SK-N-SH treated with all-trans-retinoic acid at 6 μM for 48 hours (cell line): ENCODE measurements at regions not wholly inside any gene's neighbourhood (a gene's known extent, or its start where the extent isn't known, plus 50 kb on each side); places are given as distances from the start of the nearest gene placed in this dataset.

ENCODE experiments used
- ATAC-seq: fragments of 200-7000 bp; cut with Tn5 transposase; 3 replicates; pipeline ENCODE4 v1.9.1; 2020; ENCODE audit warnings: mild to moderate bottlenecking, moderate library complexity
- ARNTL ChIP-seq: fragments of 450-650 bp; formaldehyde crosslinking; IDR thresholded peaks from 2 replicates; pipeline ENCODE4 v1.5.0; 2020; ENCODE audit warnings: low read depth, mild to moderate bottlenecking, moderate library complexity, borderline replicate concordance
- BACH2 ChIP-seq: fragments of 250-450 bp; sonication (Bioruptor Pico); IDR thresholded peaks from 2 replicates; pipeline ENCODE4 v1.9.0; 2021; ENCODE audit warnings: mild to moderate bottlenecking, borderline replicate concordance
- CSDC2 ChIP-seq: fragments of 250-450 bp; sonication (Bioruptor Pico); IDR thresholded peaks from 2 replicates; pipeline ENCODE4 v1.5.0; 2020; ENCODE audit warnings: mild to moderate bottlenecking, moderate library complexity
- CSRNP3 ChIP-seq: fragments of 250-450 bp; sonication (Bioruptor Pico); IDR thresholded peaks from 2 replicates; pipeline ENCODE4 v1.5.1; 2021; ENCODE audit warnings: mild to moderate bottlenecking, moderate library complexity
- ESRRG ChIP-seq: fragments of 250-450 bp; sonication (Bioruptor Pico); IDR thresholded peaks from 2 replicates; pipeline ENCODE4 v1.6.1; 2021; ENCODE audit warnings: mild to moderate bottlenecking
- GLIS3 ChIP-seq: fragments of 250-450 bp; sonication (Bioruptor Pico); IDR thresholded peaks from 2 replicates; pipeline ENCODE4 v1.5.0; 2020; ENCODE audit warnings: mild to moderate bottlenecking, moderate library complexity
- ISL1 ChIP-seq: fragments of 250-450 bp; sonication (Bioruptor Pico); IDR thresholded peaks from 2 replicates; pipeline ENCODE4 v2.1.2; 2022; ENCODE audit warnings: mild to moderate bottlenecking, moderate library complexity
- OSR1 ChIP-seq: fragments of 250-450 bp; sonication (Bioruptor Pico); IDR thresholded peaks from 2 replicates; pipeline ENCODE4 v1.8.0; 2022; ENCODE audit warnings: moderate library complexity, mild to moderate bottlenecking, inconsistent platforms
- PPARA ChIP-seq: fragments of 250-450 bp; sonication (Bioruptor Pico); IDR thresholded peaks from 2 replicates; pipeline ENCODE4 v1.5.0; 2020; ENCODE audit warnings: mild to moderate bottlenecking, borderline replicate concordance
- RARB ChIP-seq: fragments of 250-450 bp; sonication (Bioruptor Pico); IDR thresholded peaks from 2 replicates; pipeline ENCODE4 v1.8.0; 2021; ENCODE audit warnings: mild to moderate bottlenecking, moderate library complexity
- SNAI2 ChIP-seq: fragments of 250-450 bp; sonication (Bioruptor Pico); IDR thresholded peaks from 2 replicates; pipeline ENCODE4 v1.5.0; 2020; ENCODE audit warnings: mild to moderate bottlenecking, moderate library complexity
- TCF4 ChIP-seq: fragments of 250-450 bp; sonication (Bioruptor Pico); IDR thresholded peaks from 2 replicates; pipeline ENCODE4 v1.8.0; 2021; ENCODE audit warnings: mild to moderate bottlenecking, moderate library complexity, borderline replicate concordance
- TOX ChIP-seq: fragments of 250-450 bp; sonication (Bioruptor Pico); IDR thresholded peaks from 2 replicates; pipeline ENCODE4 v1.8.0; 2021; ENCODE audit warnings: mild to moderate bottlenecking, moderate library complexity, borderline replicate concordance
- ZC3H10 ChIP-seq: fragments of 250-450 bp; sonication (Bioruptor Pico); IDR thresholded peaks from 2 replicates; pipeline ENCODE4 v1.5.1; 2021; ENCODE audit warnings: mild to moderate bottlenecking, moderate library complexity
- ZFP3 ChIP-seq: fragments of 250-450 bp; sonication (Bioruptor Pico); IDR thresholded peaks from 2 replicates; pipeline ENCODE4 v1.5.0; 2020; ENCODE audit warnings: mild to moderate bottlenecking, moderate library complexity
- ZFP30 ChIP-seq: fragments of 450-650 bp; formaldehyde crosslinking; IDR thresholded peaks from 2 replicates; pipeline ENCODE4 v1.5.0; 2022; ENCODE audit warnings: mild to moderate bottlenecking, moderate library complexity
- ZNF565 ChIP-seq: fragments of 450-650 bp; formaldehyde crosslinking; conservative IDR thresholded peaks from 2 replicates; pipeline ENCODE4 v1.5.0; 2020; ENCODE audit warnings: low read depth, mild to moderate bottlenecking, moderate library complexity
- ZNF70 ChIP-seq: fragments of 450-650 bp; formaldehyde crosslinking; IDR thresholded peaks from 2 replicates; pipeline ENCODE4 v1.5.0; 2020; ENCODE audit warnings: mild to moderate bottlenecking, moderate library complexity
- ZNF8 ChIP-seq: fragments of 450-650 bp; formaldehyde crosslinking; IDR thresholded peaks from 2 replicates; pipeline ENCODE4 v1.5.0; 2020; ENCODE audit warnings: mild to moderate bottlenecking, moderate library complexity
- TF ChIP-seq, protein P1 (sequence below): fragments of 250-450 bp; sonication (Bioruptor Pico); IDR thresholded peaks from 2 replicates; pipeline ENCODE4 v1.8.0; 2021; ENCODE audit warnings: low read depth, mild to moderate bottlenecking, moderate library complexity, borderline replicate concordance
- TF ChIP-seq, protein P2 (sequence below): fragments of 250-450 bp; sonication (Bioruptor Pico); IDR thresholded peaks from 2 replicates; pipeline ENCODE4 v1.8.0; 2020; ENCODE audit warnings: mild to moderate bottlenecking, moderate library complexity, borderline replicate concordance
- TF ChIP-seq, protein P3 (sequence below): fragments of 250-450 bp; sonication (Bioruptor Pico); IDR thresholded peaks from 2 replicates; pipeline ENCODE4 v1.5.0; 2020; ENCODE audit warnings: mild to moderate bottlenecking, moderate library complexity

DNA sequence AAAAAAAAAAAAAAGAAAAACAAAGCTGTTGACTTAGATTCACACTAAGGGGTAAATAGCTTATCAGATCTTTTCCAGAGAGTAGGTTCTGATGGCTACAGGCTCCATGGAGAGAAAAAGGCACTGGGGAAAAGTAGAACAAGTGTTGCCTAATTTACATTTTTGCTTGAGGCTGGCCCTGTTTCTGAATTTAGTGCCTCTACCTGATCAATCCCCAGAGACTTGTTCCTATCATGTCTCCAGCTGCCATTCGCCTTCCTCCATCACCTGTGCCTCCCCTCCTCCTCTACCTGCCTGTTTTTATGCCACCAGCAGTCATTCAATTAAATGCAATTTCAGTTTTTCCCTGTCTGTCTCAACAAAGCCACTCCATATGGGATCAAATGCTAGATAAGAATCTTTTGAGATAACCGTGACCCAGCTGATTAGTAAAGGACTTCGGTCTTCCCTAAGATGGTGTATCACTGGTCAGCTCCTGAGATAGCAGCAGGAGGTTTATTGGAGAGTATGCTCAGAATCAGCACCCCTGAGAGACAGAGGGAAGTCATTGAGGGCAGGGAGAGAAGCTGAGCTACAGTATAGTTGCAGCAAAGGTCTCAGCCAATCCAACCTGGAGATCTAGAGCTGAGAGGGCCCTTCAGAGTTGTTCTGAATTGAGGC lies 88.1 kb upstream of the GADL1 start (continued):
- TF ChIP-seq, protein P1, sequence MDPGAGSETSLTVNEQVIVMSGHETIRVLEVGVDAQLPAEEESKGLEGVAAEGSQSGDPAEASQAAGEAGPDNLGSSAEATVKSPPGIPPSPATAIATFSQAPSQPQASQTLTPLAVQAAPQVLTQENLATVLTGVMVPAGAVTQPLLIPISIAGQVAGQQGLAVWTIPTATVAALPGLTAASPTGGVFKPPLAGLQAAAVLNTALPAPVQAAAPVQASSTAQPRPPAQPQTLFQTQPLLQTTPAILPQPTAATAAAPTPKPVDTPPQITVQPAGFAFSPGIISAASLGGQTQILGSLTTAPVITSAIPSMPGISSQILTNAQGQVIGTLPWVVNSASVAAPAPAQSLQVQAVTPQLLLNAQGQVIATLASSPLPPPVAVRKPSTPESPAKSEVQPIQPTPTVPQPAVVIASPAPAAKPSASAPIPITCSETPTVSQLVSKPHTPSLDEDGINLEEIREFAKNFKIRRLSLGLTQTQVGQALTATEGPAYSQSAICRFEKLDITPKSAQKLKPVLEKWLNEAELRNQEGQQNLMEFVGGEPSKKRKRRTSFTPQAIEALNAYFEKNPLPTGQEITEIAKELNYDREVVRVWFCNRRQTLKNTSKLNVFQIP (CRISPR knock-in tag): no peak
- TF ChIP-seq ARNTL (CRISPR knock-in tag) (no peak), PPARA (no peak), TOX (CRISPR knock-in tag) (no peak), ZNF70 (CRISPR knock-in tag) (no peak), ZFP3 (CRISPR knock-in tag) (no peak)

DNA sequence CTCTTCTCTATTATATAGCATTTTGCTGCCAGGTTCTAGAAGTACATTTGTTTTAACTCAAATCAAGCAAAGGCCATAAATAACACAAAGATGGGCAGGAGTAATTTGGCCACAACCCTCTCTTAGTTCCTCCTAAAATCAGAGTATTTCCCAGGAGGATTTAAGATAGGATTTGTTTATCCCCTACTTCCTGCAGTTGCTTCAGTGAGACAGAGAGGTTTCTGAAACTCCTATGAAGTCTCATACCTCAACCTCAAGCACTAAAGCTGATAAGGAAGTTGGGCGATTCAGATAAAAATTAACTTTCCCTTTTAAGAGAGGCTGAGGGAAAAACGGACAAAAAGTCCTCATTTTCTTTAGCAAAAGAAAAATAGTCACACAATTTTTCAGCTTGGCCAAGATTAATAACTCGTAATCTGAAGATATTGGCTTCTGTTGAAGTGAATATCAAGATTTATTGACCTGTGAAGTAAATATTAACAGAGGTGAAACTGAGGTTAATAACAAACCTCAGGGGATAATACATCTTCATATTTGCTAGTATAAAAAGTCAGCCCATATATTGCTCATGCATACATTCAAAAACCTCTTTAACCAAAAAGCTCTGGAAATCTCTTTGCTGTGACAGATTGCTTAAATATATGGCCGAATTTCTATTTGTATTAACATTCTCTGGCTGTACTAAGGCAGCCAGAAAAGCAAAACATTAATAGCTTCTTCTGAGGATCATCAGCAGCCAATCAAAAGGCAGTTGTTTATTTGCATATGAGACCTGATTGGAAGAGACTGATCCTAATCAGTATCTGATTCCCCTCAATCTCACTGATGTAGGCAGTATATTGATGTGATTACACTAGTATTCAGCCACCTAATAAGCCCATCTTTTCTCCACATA lies 90.6 kb upstream of the GADL1 start:
- TF ChIP-seq ZNF565 (CRISPR knock-in tag) (no peak), RARB (no peak), ESRRG (no peak), ZNF70 (CRISPR knock-in tag) (no peak), CSRNP3 (CRISPR knock-in tag) (no peak), TCF4 (CRISPR knock-in tag) (no peak), OSR1 (CRISPR knock-in tag) (no peak), ZC3H10 (no peak), ISL1 (CRISPR knock-in tag) (no peak), SNAI2 (no peak), GLIS3 (CRISPR knock-in tag) (no peak), TOX (CRISPR knock-in tag) (no peak), ARNTL (CRISPR knock-in tag) (no peak), CSDC2 (CRISPR knock-in tag) (no peak), ZNF8 (CRISPR knock-in tag) (no peak), PPARA (no peak)
- TF ChIP-seq, protein P2, sequence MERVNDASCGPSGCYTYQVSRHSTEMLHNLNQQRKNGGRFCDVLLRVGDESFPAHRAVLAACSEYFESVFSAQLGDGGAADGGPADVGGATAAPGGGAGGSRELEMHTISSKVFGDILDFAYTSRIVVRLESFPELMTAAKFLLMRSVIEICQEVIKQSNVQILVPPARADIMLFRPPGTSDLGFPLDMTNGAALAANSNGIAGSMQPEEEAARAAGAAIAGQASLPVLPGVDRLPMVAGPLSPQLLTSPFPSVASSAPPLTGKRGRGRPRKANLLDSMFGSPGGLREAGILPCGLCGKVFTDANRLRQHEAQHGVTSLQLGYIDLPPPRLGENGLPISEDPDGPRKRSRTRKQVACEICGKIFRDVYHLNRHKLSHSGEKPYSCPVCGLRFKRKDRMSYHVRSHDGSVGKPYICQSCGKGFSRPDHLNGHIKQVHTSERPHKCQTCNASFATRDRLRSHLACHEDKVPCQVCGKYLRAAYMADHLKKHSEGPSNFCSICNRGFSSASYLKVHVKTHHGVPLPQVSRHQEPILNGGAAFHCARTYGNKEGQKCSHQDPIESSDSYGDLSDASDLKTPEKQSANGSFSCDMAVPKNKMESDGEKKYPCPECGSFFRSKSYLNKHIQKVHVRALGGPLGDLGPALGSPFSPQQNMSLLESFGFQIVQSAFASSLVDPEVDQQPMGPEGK (CRISPR knock-in tag): no peak
- TF ChIP-seq, protein P1 (CRISPR knock-in tag): no peak
- peak; percentile 32; the same call in 1 of the 3 replicates for ATAC-seq

DNA sequence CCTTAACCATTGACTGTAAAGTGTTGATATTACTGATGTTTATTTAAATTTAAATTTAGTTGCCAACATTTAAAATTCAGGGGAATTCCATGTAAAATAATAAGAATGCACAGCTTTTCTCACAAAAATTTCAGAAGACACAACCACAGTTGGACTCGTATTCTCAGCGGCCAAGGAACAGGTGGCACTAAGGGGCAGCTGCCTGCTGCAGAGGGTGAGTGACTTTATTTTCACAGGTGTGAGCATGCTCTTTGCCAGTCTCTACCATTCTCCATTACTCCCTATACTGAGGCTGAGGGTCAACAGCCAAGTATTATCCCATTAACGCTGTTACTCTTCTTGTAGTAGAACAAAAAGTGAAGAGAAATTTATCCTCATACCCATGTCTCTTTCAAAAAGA lies 92.1 kb upstream of the GADL1 start:
- no peak for ATAC-seq
- no peak for TF ChIP-seq BACH2 (CRISPR knock-in tag)
- TF ChIP-seq, protein P2 (CRISPR knock-in tag): no peak
- no peak for TF ChIP-seq ISL1 (CRISPR knock-in tag)
- no peak for TF ChIP-seq ARNTL (CRISPR knock-in tag)
- no peak for TF ChIP-seq ZFP30
- TF ChIP-seq ZNF565 (CRISPR knock-in tag): no peak
- no peak for TF ChIP-seq TOX (CRISPR knock-in tag)
- no peak for TF ChIP-seq ZNF70 (CRISPR knock-in tag)
- TF ChIP-seq PPARA: no peak
- TF ChIP-seq, protein P3, sequence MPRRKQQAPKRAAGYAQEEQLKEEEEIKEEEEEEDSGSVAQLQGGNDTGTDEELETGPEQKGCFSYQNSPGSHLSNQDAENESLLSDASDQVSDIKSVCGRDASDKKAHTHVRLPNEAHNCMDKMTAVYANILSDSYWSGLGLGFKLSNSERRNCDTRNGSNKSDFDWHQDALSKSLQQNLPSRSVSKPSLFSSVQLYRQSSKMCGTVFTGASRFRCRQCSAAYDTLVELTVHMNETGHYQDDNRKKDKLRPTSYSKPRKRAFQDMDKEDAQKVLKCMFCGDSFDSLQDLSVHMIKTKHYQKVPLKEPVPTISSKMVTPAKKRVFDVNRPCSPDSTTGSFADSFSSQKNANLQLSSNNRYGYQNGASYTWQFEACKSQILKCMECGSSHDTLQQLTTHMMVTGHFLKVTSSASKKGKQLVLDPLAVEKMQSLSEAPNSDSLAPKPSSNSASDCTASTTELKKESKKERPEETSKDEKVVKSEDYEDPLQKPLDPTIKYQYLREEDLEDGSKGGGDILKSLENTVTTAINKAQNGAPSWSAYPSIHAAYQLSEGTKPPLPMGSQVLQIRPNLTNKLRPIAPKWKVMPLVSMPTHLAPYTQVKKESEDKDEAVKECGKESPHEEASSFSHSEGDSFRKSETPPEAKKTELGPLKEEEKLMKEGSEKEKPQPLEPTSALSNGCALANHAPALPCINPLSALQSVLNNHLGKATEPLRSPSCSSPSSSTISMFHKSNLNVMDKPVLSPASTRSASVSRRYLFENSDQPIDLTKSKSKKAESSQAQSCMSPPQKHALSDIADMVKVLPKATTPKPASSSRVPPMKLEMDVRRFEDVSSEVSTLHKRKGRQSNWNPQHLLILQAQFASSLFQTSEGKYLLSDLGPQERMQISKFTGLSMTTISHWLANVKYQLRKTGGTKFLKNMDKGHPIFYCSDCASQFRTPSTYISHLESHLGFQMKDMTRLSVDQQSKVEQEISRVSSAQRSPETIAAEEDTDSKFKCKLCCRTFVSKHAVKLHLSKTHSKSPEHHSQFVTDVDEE (CRISPR knock-in tag): no peak
- TF ChIP-seq, all 23 proteins: peak for 0
